ENCODE measurements at regions not wholly inside any gene's neighbourhood (a gene's known extent, or its start where the extent isn't known, plus 50 kb on each side); places are given as distances from the start of the nearest gene placed in this dataset.

DNA sequence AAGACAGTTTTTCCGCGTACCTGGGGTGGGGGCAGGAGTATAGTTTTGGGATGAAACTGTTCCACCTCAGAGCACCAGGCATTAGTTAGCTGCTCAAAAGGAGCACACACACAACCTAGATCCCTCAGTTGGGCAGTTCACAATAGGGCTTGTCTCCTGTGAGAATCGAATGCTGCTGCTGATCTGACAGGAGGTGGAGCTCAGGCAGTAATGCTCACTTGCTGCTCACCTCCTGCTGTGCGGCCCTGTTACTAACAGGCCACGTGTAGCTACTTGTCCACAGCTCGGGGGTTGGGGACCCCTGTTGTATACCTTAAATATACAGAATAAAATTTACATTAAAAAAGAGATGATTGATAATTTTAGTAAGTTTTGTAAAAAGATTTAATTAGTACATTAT is 191.5 kb downstream of the SLC7A11 start:
- no peak for ATAC-seq
- no peak for DNase-seq
- WGBS, 2 donors: 59 to 62% methylated on average over 6 of the region's 6 CpGs
- Histone ChIP-seq H3K4me3 (no peak overlapping the region), H3K9me3 (no peaks in the 10 kb centered on the region), H3K27me3 (no peaks in the 10 kb centered on the region), H3K36me3 (replicated peaks in 1 of 2; ENCODE audit: insufficient read depth in 1 of 2, low read depth in 2 of 2) (no peaks in the 10 kb centered on the region), H3K27ac (no peak overlapping the region), H3K4me1 (no peaks in the 10 kb centered on the region)
- TF ChIP-seq, protein P1, sequence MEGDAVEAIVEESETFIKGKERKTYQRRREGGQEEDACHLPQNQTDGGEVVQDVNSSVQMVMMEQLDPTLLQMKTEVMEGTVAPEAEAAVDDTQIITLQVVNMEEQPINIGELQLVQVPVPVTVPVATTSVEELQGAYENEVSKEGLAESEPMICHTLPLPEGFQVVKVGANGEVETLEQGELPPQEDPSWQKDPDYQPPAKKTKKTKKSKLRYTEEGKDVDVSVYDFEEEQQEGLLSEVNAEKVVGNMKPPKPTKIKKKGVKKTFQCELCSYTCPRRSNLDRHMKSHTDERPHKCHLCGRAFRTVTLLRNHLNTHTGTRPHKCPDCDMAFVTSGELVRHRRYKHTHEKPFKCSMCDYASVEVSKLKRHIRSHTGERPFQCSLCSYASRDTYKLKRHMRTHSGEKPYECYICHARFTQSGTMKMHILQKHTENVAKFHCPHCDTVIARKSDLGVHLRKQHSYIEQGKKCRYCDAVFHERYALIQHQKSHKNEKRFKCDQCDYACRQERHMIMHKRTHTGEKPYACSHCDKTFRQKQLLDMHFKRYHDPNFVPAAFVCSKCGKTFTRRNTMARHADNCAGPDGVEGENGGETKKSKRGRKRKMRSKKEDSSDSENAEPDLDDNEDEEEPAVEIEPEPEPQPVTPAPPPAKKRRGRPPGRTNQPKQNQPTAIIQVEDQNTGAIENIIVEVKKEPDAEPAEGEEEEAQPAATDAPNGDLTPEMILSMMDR (IDR thresholded peaks at IDR 0.05): no peak
- no peak for TF ChIP-seq POLR2A (IDR thresholded peaks at IDR 0.05)
- intact Hi-C loops (cut with DNase I): no loop called here

DNA sequence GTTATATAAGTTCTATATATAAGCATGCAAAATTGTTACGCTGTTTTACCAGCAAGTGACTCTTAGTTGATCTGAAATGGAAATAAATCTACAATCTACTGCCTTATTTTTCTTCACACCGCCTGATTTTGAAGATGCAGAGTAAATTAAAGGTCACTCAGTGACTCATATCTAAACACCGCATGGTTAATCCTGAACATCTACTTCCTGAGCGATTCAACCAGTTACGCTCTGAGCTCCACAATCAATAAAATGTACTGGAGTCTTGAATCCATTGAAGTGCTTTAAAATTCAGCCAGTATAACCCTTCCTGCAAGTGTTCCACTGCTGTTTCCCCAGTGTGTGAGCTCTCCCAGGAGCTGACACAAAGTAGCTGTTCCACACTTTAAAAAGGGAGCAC is 192.8 kb downstream of the SLC7A11 start:
- intact Hi-C loops (cut with DNase I): no loop called here
- no peaks in the 10 kb centered on the region for H3K36me3 ChIP-seq (replicated peaks in 1 of 2; ENCODE audit: insufficient read depth in 1 of 2, low read depth in 2 of 2)
- 53 to 54% methylated on average over 5 of the region's 5 CpGs for WGBS, 2 donors

DNA sequence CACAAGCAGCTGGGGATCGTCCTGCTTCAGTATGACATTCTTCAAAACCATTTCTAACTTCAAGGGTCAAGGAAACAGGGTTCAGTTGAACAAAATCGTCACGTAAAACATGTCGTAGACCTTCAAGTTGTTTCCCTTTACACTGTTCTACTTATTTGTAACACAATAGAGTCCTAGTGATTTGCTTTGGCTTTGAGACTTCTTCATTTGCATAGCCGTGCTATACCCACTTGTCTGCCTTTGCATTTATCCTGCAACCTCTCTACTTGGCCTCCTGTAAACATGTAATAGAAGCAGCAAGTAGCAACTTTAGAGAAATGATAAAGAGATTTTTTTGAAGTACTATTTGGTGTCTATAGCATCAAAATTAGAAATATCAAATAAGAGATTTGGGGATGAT is 194.9 kb downstream of the SLC7A11 start:
- Histone ChIP-seq H3K4me1 (no peaks in the 10 kb centered on the region), H3K27me3 (no peaks in the 10 kb centered on the region), H3K36me3 (replicated peaks in 1 of 2; ENCODE audit: insufficient read depth in 1 of 2, low read depth in 2 of 2) (no peaks in the 10 kb centered on the region), H3K27ac (no peak overlapping the region), H3K9me3 (no peaks in the 10 kb centered on the region), H3K4me3 (no peak overlapping the region)
- 64 to 67% methylated on average over 5 of the region's 5 CpGs for WGBS, 2 donors
- ATAC-seq (no peak), DNase-seq (no peak)
- intact Hi-C loops (cut with DNase I): no loop called here
- TF ChIP-seq, protein P1 (IDR thresholded peaks at IDR 0.05): no peak
- TF ChIP-seq POLR2A (IDR thresholded peaks at IDR 0.05): no peak

More for the DNA sequence above, 192.8 kb downstream of the SLC7A11 start:
- Histone ChIP-seq H3K4me1 (no peaks in the 10 kb centered on the region), H3K4me3 (no peak overlapping the region), H3K27me3 (no peaks in the 10 kb centered on the region), H3K27ac (no peak overlapping the region), H3K9me3 (no peaks in the 10 kb centered on the region)
- DNase-seq (no peak), ATAC-seq (no peak)
- TF ChIP-seq, protein P1 (IDR thresholded peaks at IDR 0.05): no peak
- no peak for TF ChIP-seq POLR2A (IDR thresholded peaks at IDR 0.05)

DNA sequence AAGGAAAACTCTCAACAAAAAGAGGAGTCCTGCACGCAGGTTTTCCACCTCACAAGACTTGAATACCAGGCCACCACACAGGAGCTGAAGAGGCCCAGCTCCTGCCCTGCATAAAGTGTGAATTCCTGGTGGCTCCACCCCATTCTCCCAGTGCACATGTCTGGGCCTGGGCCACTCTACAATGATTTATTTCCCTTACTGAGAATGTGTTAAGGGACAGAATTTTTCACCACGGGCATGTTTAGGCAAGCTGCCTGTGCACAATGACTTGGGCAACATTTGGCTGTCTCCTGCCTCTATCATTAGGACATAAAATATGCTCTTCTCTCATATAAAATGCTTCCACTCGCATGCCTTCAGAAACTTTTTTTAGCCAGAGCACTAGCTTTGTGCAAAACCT is 197.1 kb downstream of the SLC7A11 start:
- H3K27me3 ChIP-seq: no peaks in the 10 kb centered on the region
- H3K9me3 ChIP-seq: no peaks in the 10 kb centered on the region
- no peak overlapping the region for H3K27ac ChIP-seq
- ATAC-seq (no peak), DNase-seq (no peak)
- H3K36me3 ChIP-seq (replicated peaks in 1 of 2; ENCODE audit: insufficient read depth in 1 of 2, low read depth in 2 of 2): no peaks in the 10 kb centered on the region
- no peak overlapping the region for H3K4me3 ChIP-seq
- TF ChIP-seq, protein P1 (IDR thresholded peaks at IDR 0.05): no peak
- no peak for TF ChIP-seq POLR2A (IDR thresholded peaks at IDR 0.05)
- H3K4me1 ChIP-seq: no peaks in the 10 kb centered on the region
- intact Hi-C loops (cut with DNase I): no loop called here
- WGBS, 2 donors: 57 to 58% methylated on average over 1 to 3 of the region's 3 CpGs

DNA sequence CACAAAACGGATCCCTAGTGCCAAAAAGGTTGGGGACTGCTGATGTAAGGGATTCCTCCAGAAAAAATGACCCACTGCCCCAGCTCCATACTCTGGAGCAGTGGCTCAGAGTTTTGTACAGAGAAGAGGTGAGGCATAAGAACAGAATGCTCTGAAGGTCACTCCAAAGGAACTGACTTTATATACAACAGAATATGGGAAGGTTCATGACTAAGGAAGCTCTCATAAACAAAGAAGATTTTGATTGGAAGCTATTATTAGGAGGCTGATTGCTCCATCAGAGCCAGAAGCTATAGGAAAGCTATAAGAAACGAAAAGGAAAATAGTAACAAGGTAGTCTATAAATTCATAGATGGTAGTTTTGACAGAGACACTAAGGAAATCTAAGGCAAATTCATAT is 203.1 kb downstream of the SLC7A11 start:
- Histone ChIP-seq H3K9me3 (no peaks in the 10 kb centered on the region), H3K27me3 (no peaks in the 10 kb centered on the region), H3K4me1 (no peaks in the 10 kb centered on the region), H3K27ac (no peak overlapping the region), H3K4me3 (no peak overlapping the region), H3K36me3 (replicated peaks in 1 of 2; ENCODE audit: insufficient read depth in 1 of 2, low read depth in 2 of 2) (no peaks in the 10 kb centered on the region)
- TF ChIP-seq, protein P1 (IDR thresholded peaks at IDR 0.05): no peak
- no peak for TF ChIP-seq POLR2A (IDR thresholded peaks at IDR 0.05)
- 47 to 54% methylated on average over 2 of the region's 2 CpGs for WGBS, 2 donors
- DNase-seq (no peak), ATAC-seq (no peak)
- intact Hi-C loops (cut with DNase I): loop anchor here (10.0 kb wide), 1 partner anchor 646 kb away; no protein-coding TSS in a partner anchor

Measured in body of pancreas (tissue), 4 donors.